ENCODE measurements at regions not wholly inside any gene's neighbourhood (a gene's known extent, or its start where the extent isn't known, plus 50 kb on each side); places are given as distances from the start of the nearest gene placed in this dataset.

GRCh38 chr16:87177673-87178072 lies 139.5 kb downstream of the C16orf95 start:
- no peak for DNase-seq (ENCODE audit: low read depth in 2 of 2)

DNA sequence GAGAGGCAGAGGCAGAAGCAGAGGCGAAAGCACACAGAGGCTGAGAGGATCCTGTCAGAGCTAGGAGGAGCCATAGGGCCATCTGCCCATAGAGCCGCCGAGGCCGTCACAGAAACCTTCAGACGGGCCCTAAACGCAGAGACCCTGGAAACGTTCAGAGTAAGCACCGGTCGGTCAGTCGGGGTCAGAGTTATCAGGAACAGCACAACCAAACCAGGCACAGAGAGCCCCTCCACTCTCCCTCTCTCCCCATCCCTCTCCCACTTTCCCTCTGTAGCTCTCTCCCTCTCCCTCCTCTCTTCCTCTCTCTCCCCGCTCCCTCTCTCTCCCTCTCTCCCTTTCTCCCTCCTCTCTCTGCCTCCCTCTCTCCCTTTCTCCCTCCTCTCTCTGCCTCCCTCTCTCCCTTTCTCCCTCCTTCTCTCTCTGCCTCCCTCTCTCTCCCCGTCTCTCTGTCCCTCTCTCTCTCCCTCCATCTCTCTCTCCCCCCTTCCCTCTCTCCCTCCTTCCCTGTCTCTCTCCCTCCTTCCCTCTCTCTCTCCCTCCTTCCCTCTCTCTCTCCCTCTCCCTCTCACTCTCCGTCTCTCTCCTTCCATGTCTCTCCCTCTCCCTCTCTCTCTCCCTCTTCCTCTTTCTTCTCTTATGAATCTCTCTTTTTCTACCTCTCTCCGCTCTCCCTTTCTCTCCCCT lies 138.9 kb downstream of the C16orf95 start:
- DNase-seq (ENCODE audit: low read depth in 2 of 2), result no peak

DNA sequence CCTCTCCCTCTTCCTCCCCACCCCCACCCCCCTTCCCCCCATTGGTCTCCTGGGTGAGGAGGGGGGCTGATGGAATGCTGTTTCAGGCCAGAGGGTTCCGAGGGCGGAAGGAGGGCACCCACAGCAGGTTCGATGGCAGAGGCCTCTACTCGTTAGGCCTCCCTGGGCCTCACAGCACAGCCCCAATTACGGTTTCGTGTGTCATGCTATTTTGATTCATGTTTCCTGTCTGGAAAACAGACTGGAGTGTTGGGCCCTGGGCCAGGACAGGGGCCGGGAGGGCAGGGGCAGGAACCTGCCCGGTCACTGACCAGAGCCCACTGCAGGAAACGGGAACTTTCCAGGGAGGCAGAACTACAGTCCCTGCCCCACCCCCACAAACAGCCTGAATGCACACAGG lies 138.2 kb downstream of the C16orf95 start:
- no peak for DNase-seq (ENCODE audit: low read depth in 2 of 2)

DNA sequence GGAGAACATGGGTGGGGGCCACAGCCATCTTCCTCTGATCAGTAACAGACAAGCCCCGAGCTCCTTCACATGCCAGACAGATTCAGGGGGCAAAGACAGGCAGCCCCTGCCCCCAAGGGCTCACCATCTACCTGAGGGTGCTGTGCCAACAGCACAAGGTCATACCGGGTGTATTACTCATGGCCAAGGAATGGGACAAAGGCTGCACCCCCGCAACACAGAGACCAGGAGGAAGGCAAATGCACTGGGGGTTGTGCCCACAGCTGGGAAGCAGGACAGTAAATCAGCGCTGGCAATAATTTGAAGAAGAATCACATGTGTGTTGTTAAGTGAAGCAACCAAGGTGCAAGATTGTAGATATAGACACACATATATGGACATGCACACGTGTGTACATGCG lies 137.1 kb downstream of the C16orf95 start:
- no peak for DNase-seq (ENCODE audit: low read depth in 2 of 2)

DNA sequence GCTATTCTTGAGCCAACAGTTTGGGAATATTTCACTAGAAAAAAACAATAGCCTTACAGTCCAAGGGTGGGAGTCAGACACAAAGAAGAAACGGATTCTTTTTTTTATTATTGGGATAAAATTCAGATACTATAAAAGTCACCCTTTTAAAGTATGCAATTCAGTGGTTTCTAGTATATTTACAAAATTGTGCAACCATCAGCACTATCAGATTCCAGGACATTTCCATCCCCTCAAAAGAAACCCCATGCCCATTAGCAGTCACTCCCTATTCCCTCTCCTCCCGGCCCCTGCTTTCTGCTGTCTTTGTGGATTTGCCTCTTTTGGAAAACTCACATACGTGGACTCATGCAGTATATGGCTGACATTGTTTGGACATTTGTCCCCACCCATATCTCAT lies 134.4 kb downstream of the C16orf95 start:
- DNase-seq (ENCODE audit: low read depth in 2 of 2), result no peak

DNA sequence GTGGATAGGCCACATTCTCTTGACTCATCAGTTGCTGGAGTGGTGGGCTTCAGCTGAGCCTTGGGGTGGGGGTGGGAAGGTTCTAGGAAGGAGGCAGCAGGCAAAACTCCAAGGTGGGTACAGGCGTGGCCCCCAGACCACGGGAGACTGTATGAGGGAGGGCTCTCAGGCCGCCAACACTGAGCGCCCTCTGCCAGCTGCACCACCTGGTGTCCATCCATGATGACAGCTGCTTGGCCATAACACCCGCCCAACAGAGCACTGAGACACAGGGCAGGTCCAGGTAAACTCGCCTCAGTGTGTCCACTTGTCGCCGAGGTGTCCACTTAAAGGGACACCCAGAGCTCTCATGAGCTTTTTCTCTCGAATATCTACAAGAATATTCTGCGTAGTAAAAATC lies 133.5 kb downstream of the C16orf95 start:
- DNase-seq (ENCODE audit: low read depth in 2 of 2), result no peak

- no peak for DNase-seq (ENCODE audit: low read depth in 2 of 2)
Measured at GRCh38 chr16:87185308-87185707, 131.9 kb downstream of the C16orf95 start.

DNA sequence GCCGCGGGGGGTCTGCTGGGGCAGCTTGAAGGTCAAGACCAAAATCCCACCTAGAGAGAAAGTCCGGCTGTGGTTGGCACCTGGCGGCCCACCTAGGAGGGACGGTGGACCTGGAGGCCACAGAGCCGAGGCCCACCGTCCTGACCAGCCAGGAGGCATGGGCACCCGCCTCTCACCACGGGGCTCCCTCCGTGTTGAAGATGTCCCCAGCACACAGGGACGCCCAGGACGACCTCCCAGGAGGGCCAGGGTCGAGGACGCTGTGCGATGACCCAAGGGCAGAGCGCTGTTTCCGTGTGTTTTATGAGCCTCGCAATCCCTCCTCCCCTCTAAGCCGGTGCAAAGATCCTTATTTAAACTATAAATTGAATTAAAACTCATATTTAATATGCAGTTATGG lies 131.2 kb downstream of the C16orf95 start:
- no peak for DNase-seq (ENCODE audit: low read depth in 2 of 2)

DNA sequence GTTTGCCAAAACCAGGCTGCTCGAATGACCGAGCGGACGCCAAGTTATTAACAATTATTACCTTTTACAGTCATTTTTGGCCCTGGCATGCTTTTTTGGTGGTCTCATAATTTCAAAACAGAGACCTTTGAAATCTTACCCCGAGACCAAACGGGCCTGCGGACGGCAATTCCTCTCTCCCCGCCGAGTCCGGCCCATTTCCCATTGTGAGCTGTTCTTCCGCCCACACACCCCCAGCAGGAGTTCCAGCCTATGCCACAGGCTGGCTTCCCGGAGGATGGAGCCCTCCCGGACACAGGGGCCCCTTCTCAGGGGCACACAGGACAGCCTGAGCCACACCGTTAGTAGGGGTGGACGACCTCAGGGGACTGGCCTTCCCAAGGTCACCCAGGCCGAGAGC lies 130.7 kb downstream of the C16orf95 start:
- no peak for DNase-seq (ENCODE audit: low read depth in 2 of 2)

DNA sequence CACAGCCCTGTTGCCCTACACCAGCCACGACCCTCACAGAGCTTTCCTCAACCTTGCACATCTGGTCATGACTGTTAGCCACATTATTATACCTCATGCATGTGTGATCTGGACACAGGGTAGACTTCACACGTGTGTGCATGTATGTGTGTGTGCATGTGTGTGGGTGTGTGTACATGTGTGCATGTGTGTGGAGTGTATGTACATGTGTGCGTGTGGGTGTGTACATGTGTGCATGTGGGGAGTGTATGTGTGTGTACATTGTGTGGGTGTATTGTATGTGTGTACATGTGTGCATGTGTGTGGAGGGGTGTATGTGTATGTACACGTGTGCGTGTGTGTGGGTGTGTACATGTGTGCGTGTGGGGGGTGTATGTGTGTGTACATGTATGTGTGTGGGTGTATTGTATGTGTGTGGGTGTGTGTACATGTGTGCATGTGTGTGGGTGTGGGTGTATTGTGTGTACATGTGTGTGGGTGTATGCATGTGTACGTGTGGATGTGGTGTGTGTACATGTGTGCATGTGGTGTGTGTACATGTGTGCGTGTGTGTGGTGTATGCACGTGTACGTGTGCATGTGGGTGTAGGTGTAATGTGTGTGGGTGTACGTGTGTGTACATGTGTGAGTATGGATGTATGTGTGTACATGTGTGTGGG lies 130.2 kb downstream of the C16orf95 start:
- no peak for DNase-seq (ENCODE audit: low read depth in 2 of 2)

- no peak for DNase-seq (ENCODE audit: low read depth in 2 of 2)
Measured at GRCh38 chr16:87188104-87188503, 129.1 kb downstream of the C16orf95 start.

- DNase-seq (ENCODE audit: low read depth in 2 of 2), result no peak
Measured at GRCh38 chr16:87189426-87189825, 127.8 kb downstream of the C16orf95 start.

GRCh38 chr16:87190288-87191230 lies 126.6 kb downstream of the C16orf95 start:
- DNase-seq (ENCODE audit: low read depth in 2 of 2), result no peak

GRCh38 chr16:87192452-87193073 lies 124.6 kb downstream of the C16orf95 start:
- no peak for DNase-seq (ENCODE audit: low read depth in 2 of 2)

DNA sequence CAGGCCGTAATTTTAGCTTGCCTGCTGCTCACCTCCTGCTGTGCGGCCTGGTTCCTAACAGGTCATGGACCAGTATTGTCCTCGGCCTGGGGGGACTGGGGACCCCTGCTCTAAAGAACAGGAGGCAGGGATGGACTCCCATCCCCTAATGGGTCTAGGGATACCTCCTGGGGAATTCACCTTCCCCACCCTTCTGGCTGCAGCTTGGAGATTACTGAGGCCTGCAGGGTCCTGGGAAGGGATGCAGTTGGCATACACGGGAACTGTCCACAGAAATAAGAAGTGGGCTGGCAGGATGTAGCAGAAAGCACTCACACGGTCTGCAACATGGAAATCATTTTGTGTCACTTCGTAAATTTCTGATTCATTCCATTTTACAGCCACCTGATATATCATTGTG lies 123.0 kb downstream of the C16orf95 start:
- no peak for DNase-seq (ENCODE audit: low read depth in 2 of 2)

- no peak for DNase-seq (ENCODE audit: low read depth in 2 of 2)
Measured at GRCh38 chr16:87195161-87195560, 122.0 kb downstream of the C16orf95 start.

DNA sequence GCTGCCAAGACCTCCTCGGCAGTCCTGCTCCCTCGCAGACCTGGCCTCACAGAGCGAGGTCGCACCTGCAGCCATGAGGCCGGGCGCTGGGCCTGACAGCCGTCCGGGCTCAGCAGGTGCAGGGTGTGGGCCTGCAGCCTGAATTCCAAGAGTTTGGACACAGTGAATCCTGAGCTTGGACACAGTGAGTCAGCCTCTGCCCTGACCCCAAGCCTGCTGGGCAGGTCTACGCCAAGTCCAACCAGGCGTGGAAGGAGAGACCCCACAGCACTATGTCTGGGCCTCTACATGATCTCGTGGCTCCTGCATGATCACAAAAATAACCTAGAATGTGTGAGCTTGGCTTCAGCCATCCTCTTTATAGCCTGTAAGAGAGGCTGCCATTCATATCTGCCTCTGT lies 121.0 kb downstream of the C16orf95 start:
- DNase-seq (ENCODE audit: low read depth in 2 of 2), result no peak

DNA sequence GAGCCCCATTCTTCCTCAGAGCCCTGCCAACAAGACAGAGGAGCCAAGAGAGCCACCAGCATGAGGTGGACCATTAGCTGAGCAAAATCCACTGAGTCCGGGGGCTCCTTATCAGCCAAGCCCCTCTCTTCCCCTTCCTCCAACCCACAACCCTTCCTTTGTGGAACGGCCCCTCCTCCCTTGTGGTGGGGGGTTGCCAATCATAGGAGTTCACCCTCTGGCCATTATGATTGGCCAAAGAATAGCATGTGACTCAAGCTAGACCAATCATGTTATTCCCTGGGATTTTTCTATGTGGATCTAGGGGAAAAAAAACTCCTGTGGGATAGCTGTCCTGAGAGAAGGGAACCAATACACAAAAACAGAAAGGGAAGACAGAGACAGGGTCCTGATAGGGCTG lies 120.5 kb downstream of the C16orf95 start:
- DNase-seq (ENCODE audit: low read depth in 2 of 2), result no peak

DNA sequence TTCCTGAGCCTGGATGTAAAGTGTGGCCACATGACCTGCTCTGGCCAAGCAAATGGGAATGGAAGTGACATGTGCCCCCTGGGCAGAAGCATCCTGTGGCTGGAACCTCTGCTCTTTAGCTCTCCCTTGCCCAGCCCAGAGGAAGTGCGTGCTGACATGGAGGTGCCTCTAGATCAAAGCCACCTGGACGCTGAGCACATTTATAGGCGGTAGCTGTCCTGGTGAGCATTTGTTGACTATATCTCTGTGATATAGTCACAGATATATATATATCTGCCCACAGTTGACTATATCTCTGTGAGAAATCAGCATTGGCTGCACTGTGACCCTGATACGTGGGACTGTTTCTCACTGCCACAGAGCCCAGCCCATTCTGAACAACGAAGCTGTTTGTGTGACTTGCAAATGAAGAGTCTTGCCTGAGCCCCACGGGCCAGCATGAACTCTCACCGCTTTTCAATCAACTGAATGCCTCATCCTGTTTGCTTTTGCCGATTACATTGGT lies 118.8 kb downstream of the C16orf95 start:
- DNase-seq (ENCODE audit: low read depth in 2 of 2), result no peak

DNA sequence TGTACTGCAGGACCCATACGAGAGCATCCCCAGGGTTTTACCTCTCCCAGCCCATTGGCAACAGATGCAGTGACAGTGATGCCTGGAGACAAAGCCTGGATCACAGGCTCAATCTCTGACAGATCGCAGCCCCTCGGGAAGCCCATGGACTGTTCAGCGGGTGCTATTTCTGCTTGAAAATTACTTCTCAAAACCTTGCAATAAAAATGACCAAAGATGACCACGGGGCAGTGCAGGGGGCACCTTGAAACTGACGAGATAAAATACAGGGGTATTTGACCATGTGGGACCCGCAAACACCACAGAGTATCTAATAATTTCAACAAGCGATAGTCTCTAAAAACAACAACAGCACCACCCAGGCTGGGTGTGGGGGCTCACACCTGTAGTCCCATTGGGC lies 118.3 kb downstream of the C16orf95 start:
- DNase-seq (ENCODE audit: low read depth in 2 of 2), result no peak

- DNase-seq (ENCODE audit: low read depth in 2 of 2), result no peak
Measured at GRCh38 chr16:87199379-87199778, 117.8 kb downstream of the C16orf95 start.

- DNase-seq (ENCODE audit: low read depth in 2 of 2), result no peak
Measured at GRCh38 chr16:87199901-87200300, 117.3 kb downstream of the C16orf95 start.

Data from stimulated activated CD8-positive, alpha-beta memory T cell treated with anti-CD3 and anti-CD28 coated beads, Interleukin-15, amount 100 ng/mL, for 48 hours (primary cell).